Gastrocnemius medialis (tissue), 4 donors: ENCODE measurements at regions not wholly inside any gene's neighbourhood (a gene's known extent, or its start where the extent isn't known, plus 50 kb on each side); places are given as distances from the start of the nearest gene placed in this dataset.

Source experiments
- POLR2A ChIP-seq, 2 donors: fragments of 450-650 bp; IDR thresholded peaks; one replicate each; pipeline ENCODE4 v1.6.1; 2017; ENCODE audit warnings: antibody characterized with exemption in 2 of 2, mild to moderate bottlenecking in 2 of 2, moderate library complexity in 2 of 2
- TF ChIP-seq, protein P1 (sequence below), 5 experiments: fragments of 450-650 bp in 3 of 5; fragments of 200-600 bp in 2 of 5; sonication (generic) in 2 of 5; IDR thresholded peaks in 4 of 5; conservative IDR thresholded peaks in 1 of 5; 1 replicate in 4 of 5; 2 replicates in 1 of 5; pipeline ENCODE4 v1.5.1; 2016 to 2019; ENCODE audit warnings: antibody characterized with exemption in 5 of 5, mild to moderate bottlenecking in 3 of 5, moderate library complexity in 3 of 5

DNA sequence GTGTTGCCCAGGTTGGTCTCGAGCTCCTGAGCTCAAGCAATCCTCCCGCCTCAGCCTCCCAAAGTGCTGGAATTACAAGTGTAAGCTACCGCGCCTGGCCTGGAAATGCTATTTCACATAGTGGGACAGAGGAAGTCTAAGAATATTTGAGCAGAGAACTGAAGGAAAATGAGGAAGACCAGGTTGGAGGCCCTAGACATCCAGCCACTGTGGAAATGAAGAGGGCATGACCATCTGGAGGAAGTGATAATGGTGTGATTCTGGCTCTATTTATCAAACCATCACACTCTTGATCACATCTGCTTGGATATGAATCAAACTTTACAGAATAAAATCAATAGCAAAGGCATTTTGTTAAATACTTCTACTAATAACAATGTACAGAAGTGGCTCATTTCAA is 65.9 kb upstream of the ARHGEF3 start:
- TF ChIP-seq, protein P1, sequence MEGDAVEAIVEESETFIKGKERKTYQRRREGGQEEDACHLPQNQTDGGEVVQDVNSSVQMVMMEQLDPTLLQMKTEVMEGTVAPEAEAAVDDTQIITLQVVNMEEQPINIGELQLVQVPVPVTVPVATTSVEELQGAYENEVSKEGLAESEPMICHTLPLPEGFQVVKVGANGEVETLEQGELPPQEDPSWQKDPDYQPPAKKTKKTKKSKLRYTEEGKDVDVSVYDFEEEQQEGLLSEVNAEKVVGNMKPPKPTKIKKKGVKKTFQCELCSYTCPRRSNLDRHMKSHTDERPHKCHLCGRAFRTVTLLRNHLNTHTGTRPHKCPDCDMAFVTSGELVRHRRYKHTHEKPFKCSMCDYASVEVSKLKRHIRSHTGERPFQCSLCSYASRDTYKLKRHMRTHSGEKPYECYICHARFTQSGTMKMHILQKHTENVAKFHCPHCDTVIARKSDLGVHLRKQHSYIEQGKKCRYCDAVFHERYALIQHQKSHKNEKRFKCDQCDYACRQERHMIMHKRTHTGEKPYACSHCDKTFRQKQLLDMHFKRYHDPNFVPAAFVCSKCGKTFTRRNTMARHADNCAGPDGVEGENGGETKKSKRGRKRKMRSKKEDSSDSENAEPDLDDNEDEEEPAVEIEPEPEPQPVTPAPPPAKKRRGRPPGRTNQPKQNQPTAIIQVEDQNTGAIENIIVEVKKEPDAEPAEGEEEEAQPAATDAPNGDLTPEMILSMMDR (IDR thresholded peaks at IDR 0.05 in 4 of 5, conservative IDR thresholded peaks at IDR 0.05 in 1 of 5): no peak
- TF ChIP-seq POLR2A (IDR thresholded peaks at IDR 0.05): no peak
